Uterus (tissue), 2 donors: ENCODE measurements at regions not wholly inside any gene's neighbourhood (a gene's known extent, or its start where the extent isn't known, plus 50 kb on each side); places are given as distances from the start of the nearest gene placed in this dataset.

Experiments
- POLR2A ChIP-seq, 2 donors: fragments of 450-650 bp; IDR thresholded peaks; one replicate each; pipeline ENCODE4 v1.6.1; 2016; ENCODE audit warnings: antibody characterized with exemption in 2 of 2, mild to moderate bottlenecking in 1 of 2, moderate library complexity in 1 of 2
- TF ChIP-seq, protein P1 (sequence below), 4 experiments: fragments of 200-600 bp in 2 of 4; fragments of 450-650 bp in 2 of 4; sonication (generic) in 2 of 4; IDR thresholded peaks; one replicate each; pipeline ENCODE4 v1.5.1; 2016 to 2019; ENCODE audit warnings: antibody characterized with exemption in 4 of 4, mild to moderate bottlenecking in 2 of 4, moderate library complexity in 1 of 4

GRCh38 chr1:115412286-115412685 is 74.2 kb upstream of the NGF start:
- TF ChIP-seq, protein P1, sequence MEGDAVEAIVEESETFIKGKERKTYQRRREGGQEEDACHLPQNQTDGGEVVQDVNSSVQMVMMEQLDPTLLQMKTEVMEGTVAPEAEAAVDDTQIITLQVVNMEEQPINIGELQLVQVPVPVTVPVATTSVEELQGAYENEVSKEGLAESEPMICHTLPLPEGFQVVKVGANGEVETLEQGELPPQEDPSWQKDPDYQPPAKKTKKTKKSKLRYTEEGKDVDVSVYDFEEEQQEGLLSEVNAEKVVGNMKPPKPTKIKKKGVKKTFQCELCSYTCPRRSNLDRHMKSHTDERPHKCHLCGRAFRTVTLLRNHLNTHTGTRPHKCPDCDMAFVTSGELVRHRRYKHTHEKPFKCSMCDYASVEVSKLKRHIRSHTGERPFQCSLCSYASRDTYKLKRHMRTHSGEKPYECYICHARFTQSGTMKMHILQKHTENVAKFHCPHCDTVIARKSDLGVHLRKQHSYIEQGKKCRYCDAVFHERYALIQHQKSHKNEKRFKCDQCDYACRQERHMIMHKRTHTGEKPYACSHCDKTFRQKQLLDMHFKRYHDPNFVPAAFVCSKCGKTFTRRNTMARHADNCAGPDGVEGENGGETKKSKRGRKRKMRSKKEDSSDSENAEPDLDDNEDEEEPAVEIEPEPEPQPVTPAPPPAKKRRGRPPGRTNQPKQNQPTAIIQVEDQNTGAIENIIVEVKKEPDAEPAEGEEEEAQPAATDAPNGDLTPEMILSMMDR (IDR thresholded peaks at IDR 0.05): no peak
- no peak for TF ChIP-seq POLR2A (IDR thresholded peaks at IDR 0.05)
